GM18951 (cell line): ENCODE measurements at regions not wholly inside any gene's neighbourhood (a gene's known extent, or its start where the extent isn't known, plus 50 kb on each side); places are given as distances from the start of the nearest gene placed in this dataset.
"Not testable (repeated sequence)": the region's sequence is repeated elsewhere in the genome, so short reads cannot be mapped to it uniquely, and the experiment has no call there.

Source experiments
- POLR2A ChIP-seq: IDR thresholded peaks from 4 replicates; pipeline ENCODE4 v1.6.1; 2011; ENCODE audit warnings: mild to moderate bottlenecking; ENCODE audit not compliant: insufficient read length, insufficient read depth; ENCODE audit errors: extremely low read depth
- in situ Hi-C: fragments of 300-500 bp; cut with MboI; formaldehyde crosslinking; loops from one replicate; pipeline ENCODE4 v1.12.0; 2022; ENCODE audit warnings: low sequenced_read_pairs, mixed read lengths, inconsistent platforms; ENCODE audit not compliant: unreplicated experiment

DNA sequence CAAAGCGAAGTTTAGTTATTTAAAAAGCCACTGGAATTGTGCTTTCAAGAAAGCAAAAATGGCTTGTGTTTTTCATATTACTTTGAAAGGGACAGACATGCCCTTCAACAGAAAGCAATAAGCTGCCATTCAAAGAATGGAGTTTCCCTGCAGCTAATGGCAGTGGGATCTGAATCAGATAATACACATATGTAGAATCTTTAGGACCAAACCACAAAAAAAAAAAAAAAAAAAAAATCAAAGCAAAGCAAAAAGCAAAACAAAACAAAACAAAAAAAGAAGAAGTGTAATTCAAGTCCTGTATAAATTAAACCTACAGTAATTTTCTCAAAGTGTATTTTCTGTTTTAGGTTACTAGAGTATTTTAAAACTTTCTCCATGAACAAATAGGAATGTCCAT, 63.6 kb upstream of the ZNF217 start:
- in situ Hi-C loops, result no loop called here
- TF ChIP-seq POLR2A, result no peak

- in situ Hi-C loops, result no loop called here
- no peak for TF ChIP-seq POLR2A
Measured at GRCh38 chr20:53656293-53657202, 62.9 kb upstream of the ZNF217 start.

- no peak for TF ChIP-seq POLR2A
- in situ Hi-C loops, result no loop called here
Measured at GRCh38 chr20:53655625-53656292, 62.1 kb upstream of the ZNF217 start.

DNA sequence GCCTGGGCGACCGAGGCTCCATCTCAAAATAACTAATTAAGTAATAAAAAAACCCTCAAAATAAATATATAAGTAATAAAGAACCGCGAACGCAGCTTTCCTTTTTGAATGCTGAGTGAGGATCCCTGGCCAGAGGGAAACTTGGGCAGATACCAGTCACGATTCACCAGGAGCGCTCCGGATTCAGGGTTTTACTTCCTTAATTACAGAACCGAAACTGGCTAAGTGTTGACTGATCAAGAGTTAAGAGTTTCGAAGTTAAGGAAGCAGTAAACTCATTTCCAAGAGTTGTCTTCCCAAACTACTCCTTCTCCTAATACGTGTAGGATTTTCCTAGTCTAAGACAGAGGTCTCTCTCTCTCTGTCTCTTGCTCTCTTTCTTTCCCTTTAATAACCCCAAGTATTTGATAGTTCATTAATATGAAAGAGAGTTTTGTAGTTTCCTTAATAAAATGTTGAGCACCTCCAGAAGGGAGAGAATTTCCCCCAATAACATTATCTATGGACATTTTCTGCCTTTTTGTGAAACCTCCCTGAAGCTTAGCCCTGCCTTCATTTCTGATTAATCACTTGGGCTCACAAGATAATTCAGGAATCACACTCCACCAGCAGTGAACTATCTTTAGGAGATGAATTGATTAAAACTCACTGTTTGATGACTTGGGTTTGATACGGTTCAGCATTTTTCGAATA, 61.4 kb upstream of the ZNF217 start:
- in situ Hi-C loops, result no loop called here
- no peak for TF ChIP-seq POLR2A

- in situ Hi-C loops, result not testable (repeated sequence)
Measured at GRCh38 chr20:53654521-53654920, 60.9 kb upstream of the ZNF217 start.

- TF ChIP-seq POLR2A, result no peak
- in situ Hi-C loops, result no loop called here
Measured at GRCh38 chr20:53652859-53653517, 59.3 kb upstream of the ZNF217 start.

- in situ Hi-C loops, result no loop called here
- no peak for TF ChIP-seq POLR2A
Measured at GRCh38 chr20:53652090-53652858, 58.6 kb upstream of the ZNF217 start.

DNA sequence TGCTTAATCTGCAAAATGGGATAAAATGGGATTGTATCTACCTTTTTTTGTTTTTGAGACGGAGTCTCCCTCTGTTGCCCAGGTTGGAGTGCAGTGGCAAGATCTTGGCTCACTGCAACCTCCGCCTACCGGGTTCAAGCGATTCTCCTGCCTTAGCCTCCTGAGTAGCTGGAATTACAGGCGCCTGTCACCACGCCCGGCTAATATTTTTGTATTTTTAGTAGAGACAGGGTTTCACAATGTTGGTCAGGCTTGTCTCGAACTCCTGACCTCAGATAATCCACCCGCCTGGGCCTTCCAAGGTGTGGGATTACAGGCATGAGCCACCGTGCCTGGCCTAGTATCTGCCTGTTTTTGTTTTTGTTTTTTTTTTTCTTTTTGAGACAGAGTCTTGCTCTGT, 55.9 kb upstream of the ZNF217 start:
- in situ Hi-C loops, result not testable (repeated sequence)

DNA sequence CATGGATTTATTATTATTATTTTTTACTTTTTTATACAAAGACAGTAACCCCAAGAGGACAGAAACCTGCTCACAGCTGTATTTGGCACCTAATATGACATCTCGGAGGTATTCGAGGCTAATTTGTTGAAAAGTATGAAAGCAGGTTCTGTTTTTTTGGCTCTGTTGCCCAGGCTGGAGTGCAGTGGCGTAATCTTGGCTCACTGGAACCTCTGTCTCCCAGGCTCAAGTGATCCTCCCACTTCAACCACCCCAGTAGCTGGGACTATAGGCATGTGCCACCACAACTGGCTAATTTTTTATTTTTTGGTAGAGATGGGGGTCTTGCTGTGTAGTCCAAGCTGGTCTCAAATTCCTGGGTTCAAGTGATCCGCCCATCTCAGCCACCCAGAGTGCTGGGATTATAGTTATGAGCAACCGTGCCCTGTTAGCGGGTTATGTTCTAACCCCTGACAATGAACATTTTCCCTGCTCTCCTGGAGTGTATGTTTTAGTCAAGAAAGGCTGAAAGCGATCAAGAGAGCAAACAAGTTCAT, 53.7 kb upstream of the ZNF217 start:
- in situ Hi-C loops, result no loop called here

DNA sequence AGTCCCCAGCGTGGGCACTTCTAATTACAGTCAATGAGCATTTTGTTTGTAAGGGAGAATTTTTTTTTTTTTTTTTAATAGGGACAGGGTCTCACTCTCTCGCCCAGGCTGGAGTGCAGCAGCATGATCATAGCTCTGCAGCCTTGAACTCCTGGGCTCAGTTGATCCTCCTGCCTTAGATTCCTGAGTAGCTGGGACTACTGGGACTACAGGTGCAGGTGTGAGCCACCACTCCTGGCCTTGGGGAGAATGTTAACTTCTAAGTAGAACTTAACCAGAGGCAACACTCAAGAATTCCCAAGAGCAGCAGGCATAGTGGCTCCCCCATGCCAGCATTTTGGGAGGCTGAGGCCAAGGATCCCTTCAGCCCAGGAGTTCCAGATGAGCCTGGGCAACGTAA, 52.9 kb upstream of the ZNF217 start:
- in situ Hi-C loops, result no loop called here
- TF ChIP-seq POLR2A, result no peak

More for the DNA sequence above, 53.7 kb upstream of the ZNF217 start:
- no peak for TF ChIP-seq POLR2A

DNA sequence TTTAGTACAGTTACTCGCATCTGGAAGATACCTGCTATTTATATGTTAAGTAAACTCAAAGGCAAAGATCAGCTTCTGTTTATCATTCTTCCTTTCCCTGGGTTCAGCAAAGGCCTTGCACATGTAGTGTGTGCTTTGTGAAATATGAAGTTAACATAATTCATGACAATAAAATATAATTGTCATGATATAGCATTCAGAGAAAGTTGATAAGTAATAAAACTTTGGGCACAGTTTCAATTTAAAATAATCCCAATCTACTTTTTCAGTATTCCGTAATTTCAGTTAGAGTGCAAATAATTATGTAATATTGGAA, 51.9 kb upstream of the ZNF217 start:
- no peak for TF ChIP-seq POLR2A

DNA sequence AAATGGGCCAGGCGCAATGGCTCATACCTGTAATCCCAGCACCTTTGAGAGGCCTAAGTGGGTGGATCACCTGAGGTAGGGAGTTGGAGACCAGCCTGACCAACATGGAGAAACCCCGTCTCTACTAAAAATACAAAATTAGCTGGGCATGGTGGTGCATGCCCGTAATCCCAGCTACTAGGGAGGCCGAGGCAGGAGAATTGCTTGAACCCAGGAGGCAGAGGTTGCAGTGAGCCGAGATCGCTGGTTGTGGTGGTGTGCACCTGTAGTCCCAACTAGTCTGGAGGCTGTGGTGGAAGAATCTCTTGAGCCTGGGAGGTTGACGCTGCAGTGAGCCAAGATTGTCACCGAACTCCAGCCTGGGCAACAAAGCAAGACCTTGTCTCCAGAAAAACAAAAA, 50.5 kb upstream of the ZNF217 start:
- in situ Hi-C loops, result not testable (repeated sequence)

More for the DNA sequence above, 51.9 kb upstream of the ZNF217 start:
- in situ Hi-C loops, result no loop called here
